ENCODE measurements at regions not wholly inside any gene's neighbourhood (a gene's known extent, or its start where the extent isn't known, plus 50 kb on each side); places are given as distances from the start of the nearest gene placed in this dataset.

DNA sequence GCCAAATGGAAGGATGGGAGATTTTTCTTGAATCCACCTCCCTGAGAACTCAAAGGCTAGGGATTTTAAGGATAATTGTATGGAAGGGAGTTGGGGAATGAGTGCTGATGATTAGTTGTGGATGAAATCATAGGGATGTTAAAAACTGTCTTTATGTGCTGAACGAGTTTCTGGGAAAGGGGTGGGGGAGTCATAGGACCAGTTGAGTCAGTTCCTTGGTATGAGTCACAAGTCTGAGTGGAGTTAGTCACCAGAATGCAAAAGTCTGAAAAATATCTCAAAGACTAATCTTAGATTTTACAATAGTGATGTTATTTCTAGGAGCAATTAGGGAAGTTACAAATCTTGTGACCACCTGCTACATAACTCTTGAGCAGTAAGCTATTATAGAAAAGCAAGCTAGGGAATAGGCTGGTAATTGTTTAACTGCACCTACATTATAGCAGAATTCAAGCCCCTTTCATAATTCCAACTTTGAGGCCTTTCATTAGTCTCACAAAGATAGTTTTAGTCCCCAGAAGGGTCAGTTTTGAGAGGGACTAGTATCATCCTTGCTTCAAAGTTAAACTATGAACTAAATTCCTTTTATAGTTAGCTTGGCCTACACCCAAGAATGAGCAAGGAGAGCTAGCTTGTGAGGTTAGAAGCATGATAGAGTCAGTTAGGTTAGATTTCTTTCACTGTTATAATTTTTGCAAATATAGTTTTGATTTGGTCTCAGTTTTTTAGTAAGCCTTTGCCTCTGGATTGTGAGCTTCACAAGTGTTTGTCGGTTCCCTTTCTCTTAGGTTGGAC, 668.0 kb downstream of the ETS1 start:
- no peaks in the 10 kb centered on the region for H3K27me3 Mint-ChIP-seq (ENCODE audit: low read depth)
- DNase-seq (ENCODE audit: low read depth, low spot score) = no peak
- H3K4me3 Mint-ChIP-seq = no peak overlapping the region
- H3K27ac Mint-ChIP-seq (ENCODE audit: unreplicated experiment) = no peak overlapping the region
- peaks cover 30% of the 10 kb centered on the region for H3K9me3 Mint-ChIP-seq
- H3K36me3 Mint-ChIP-seq (ENCODE audit: low read depth) = peaks cover 18% of the 10 kb centered on the region
- no peaks in the 10 kb centered on the region for H3K4me1 Mint-ChIP-seq
- TF ChIP-seq, protein P1, sequence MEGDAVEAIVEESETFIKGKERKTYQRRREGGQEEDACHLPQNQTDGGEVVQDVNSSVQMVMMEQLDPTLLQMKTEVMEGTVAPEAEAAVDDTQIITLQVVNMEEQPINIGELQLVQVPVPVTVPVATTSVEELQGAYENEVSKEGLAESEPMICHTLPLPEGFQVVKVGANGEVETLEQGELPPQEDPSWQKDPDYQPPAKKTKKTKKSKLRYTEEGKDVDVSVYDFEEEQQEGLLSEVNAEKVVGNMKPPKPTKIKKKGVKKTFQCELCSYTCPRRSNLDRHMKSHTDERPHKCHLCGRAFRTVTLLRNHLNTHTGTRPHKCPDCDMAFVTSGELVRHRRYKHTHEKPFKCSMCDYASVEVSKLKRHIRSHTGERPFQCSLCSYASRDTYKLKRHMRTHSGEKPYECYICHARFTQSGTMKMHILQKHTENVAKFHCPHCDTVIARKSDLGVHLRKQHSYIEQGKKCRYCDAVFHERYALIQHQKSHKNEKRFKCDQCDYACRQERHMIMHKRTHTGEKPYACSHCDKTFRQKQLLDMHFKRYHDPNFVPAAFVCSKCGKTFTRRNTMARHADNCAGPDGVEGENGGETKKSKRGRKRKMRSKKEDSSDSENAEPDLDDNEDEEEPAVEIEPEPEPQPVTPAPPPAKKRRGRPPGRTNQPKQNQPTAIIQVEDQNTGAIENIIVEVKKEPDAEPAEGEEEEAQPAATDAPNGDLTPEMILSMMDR (conservative IDR thresholded peaks at IDR 0.05) = no peak

- Mint-ChIP-seq H3K9me3 (peaks cover 4% of the 10 kb centered on the region), H3K36me3 (ENCODE audit: low read depth) (peaks cover 4% of the 10 kb centered on the region), H3K4me1 (peaks cover 11% of the 10 kb centered on the region), H3K27me3 (ENCODE audit: low read depth) (no peaks in the 10 kb centered on the region), H3K27ac (ENCODE audit: unreplicated experiment) (peak overlapping the region; percentile 70), H3K4me3 (no peak overlapping the region)
- no peak for DNase-seq (ENCODE audit: low read depth, low spot score)
- TF ChIP-seq, protein P1 (conservative IDR thresholded peaks at IDR 0.05) = no peak
These were observed 685.0 kb downstream of the ETS1 start for GRCh38 chr11:127902382-127902781.

- Mint-ChIP-seq H3K9me3 (peaks cover 4% of the 10 kb centered on the region), H3K27ac (ENCODE audit: unreplicated experiment) (no peak overlapping the region), H3K4me1 (peaks cover 9% of the 10 kb centered on the region), H3K27me3 (ENCODE audit: low read depth) (no peaks in the 10 kb centered on the region), H3K36me3 (ENCODE audit: low read depth) (peaks cover 4% of the 10 kb centered on the region), H3K4me3 (no peak overlapping the region)
- DNase-seq (ENCODE audit: low read depth, low spot score) = no peak
- TF ChIP-seq, protein P1 (conservative IDR thresholded peaks at IDR 0.05) = no peak
These were observed 688.7 kb downstream of the ETS1 start for GRCh38 chr11:127898422-127899365.

DNA sequence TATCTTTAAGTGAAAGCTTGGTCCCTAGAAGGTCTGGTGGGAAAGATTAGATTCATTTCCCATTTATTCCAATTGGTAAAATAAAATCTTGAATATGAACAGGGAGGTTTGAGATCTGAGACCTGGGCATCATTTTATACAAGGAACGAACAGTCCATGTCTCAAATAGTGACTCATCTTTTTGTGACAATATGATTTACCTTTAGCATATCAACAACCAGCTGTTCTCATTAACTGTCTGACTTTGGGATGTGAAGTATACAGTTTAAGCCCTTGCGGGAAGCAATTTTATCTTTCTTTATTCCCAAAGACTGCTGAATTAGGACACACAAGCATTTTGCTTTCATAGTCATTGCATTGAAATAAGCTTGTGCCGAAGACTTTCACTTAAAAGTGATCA, 691.6 kb downstream of the ETS1 start:
- DNase-seq (ENCODE audit: low read depth, low spot score) = no peak
- H3K27me3 Mint-ChIP-seq (ENCODE audit: low read depth) = no peaks in the 10 kb centered on the region
- TF ChIP-seq, protein P1 (conservative IDR thresholded peaks at IDR 0.05) = no peak
- H3K9me3 Mint-ChIP-seq = peaks cover 7% of the 10 kb centered on the region
- no peak overlapping the region for H3K4me3 Mint-ChIP-seq
- no peak overlapping the region for H3K27ac Mint-ChIP-seq (ENCODE audit: unreplicated experiment)
- peaks cover 4% of the 10 kb centered on the region for H3K36me3 Mint-ChIP-seq (ENCODE audit: low read depth)
- H3K4me1 Mint-ChIP-seq = no peaks in the 10 kb centered on the region

DNA sequence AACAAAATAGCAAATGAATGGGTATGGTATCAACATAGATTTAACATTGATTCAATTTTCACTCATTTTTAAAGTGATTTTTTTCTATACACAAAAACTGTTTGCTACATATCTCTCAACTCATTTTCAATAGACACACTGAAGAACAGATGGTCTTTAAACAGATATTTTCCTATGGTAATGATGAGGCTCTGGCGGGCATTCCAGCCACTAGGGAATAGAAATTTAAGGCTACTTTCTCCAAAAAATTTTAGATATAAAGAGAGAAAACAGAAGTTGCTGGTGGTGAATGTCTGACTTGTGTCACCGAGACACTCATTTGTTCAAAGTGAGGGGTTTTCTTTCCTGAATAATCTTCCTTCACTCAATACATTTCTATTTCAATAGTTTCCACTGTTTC, 693.0 kb downstream of the ETS1 start:
- Mint-ChIP-seq H3K4me3 (no peak overlapping the region), H3K27me3 (ENCODE audit: low read depth) (no peaks in the 10 kb centered on the region), H3K9me3 (peaks cover 5% of the 10 kb centered on the region), H3K27ac (ENCODE audit: unreplicated experiment) (no peak overlapping the region), H3K4me1 (no peaks in the 10 kb centered on the region), H3K36me3 (ENCODE audit: low read depth) (peaks cover 5% of the 10 kb centered on the region)
- DNase-seq (ENCODE audit: low read depth, low spot score) = no peak
- TF ChIP-seq, protein P1 (conservative IDR thresholded peaks at IDR 0.05) = no peak

All from neural crest cell (in vitro differentiated cells).